ENCODE measurements at regions not wholly inside any gene's neighbourhood (a gene's known extent, or its start where the extent isn't known, plus 50 kb on each side); places are given as distances from the start of the nearest gene placed in this dataset.
"Not testable (repeated sequence)": the region's sequence is repeated elsewhere in the genome, so short reads cannot be mapped to it uniquely, and the experiment has no call there.

DNA sequence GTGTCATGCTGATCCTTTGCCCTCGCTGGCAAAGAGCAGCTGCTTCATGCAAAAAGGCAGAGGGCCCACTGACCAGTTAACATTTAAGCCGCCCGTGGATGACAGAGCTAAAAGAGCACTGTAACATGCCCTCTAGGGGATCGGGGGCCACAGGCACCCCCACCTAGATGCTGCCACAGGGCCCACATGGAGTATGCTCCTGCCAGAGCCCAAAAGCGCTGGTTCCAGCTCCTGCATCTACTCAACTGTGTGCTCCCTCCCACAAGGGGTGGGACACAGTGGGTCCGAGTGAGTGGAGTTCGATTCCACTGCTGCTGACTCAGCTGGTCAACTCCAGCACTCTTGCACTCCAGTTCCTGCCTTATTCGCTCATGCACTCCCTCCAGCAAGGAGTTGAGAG is 199.8 kb upstream of the CNTNAP2 start:
- DNase-seq, result no peak

DNA sequence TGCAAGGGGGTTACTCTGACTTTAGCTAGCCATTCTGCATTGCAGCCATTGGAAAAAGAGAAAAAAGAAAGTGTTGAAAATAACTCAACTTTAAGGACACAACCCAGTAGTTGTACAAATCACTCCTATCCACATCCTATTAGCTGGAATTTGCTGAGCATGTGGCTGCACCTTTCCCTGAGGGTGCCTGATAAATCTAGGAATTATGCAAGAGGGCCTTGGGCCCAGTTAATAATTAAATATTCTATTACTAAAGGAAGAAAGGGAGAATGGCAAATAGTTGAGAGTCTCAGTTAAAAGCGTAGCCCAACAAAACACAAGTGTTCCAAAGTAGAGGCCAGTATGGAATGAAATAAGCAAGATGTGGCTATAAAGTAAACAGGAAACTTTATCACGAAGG is 200.9 kb upstream of the CNTNAP2 start:
- no peak for DNase-seq

DNA sequence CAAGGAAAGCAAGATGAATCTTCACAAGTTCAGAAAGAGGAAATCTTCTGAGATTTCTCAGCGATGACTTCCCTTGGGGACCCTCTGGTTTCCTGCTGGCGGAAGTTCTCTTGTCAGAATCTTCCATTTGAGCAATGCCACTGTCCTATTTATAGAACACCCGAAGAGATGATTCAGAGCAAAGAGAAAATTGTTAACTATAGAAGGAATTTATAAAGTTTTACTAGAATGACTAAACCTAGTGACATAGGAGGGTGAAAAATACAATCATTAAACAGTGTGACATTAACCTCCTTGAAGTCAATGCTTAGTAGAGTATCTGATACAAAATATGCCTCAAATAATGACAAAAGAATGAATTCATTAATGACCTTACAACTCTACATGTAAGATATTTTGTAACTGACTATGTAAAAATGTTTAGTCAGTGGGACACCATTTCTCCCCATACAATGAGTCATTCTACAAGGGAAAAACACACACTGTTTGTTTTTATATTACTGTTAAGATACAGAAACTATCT is 206.5 kb upstream of the CNTNAP2 start:
- DNase-seq, result no peak

DNA sequence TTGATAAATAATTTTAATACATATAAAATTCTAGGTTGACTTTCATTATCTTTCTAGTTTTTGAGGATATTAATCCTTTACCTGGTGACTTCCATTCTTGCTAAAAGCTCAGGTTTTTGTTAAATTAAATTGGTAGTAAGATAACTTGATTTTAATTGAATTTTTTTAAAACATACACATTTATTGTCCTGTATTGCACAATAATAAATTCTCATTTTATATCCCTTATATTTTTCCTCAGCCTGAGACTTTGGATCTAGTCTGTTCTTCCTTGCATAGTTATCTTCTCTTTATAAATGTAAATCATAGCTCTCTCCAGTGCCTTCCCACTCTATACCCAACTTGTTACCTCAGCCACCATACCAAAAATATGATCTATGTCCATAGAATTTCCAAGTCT is 212.9 kb upstream of the CNTNAP2 start:
- DNase-seq, result no peak

DNA sequence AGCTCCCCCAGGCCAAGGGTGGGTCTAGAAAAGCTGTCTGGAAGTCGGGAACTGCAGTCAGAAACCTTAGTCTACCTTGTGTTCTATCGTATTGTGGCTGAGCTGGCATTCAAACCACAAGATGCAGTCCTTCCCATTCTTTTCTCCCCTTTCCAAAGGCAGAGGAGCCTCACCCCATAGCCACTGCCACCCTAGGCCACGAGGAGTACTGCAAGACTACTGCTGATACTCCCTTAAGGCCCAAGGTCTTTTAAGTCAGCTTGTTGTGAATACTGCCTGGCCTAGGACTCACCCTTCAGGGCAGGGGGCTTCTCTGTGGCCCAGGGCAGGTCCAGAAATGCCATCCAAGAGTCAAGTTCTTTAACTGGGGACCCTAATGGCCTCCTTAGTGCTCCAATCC is 214.5 kb upstream of the CNTNAP2 start:
- no peak for DNase-seq

DNA sequence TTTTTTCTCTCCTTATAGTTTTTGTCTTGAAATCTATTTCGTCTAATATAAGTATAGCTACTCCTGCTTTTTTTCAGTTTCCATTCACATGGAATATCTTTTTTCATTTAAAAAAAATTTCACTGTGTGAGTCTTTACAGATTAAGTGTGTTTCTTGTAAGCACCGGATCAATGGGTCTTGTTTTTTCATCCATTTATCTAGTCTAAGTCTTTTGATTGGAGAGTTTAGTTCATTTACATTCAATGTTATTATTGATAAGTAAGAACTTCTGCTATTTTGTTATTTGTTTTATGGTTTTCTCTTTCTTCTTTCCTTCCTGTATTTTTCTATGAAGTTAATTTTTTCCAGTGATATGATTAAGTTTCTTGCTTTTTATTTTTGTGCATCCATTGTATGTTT is 216.7 kb upstream of the CNTNAP2 start:
- no peak for DNase-seq

DNA sequence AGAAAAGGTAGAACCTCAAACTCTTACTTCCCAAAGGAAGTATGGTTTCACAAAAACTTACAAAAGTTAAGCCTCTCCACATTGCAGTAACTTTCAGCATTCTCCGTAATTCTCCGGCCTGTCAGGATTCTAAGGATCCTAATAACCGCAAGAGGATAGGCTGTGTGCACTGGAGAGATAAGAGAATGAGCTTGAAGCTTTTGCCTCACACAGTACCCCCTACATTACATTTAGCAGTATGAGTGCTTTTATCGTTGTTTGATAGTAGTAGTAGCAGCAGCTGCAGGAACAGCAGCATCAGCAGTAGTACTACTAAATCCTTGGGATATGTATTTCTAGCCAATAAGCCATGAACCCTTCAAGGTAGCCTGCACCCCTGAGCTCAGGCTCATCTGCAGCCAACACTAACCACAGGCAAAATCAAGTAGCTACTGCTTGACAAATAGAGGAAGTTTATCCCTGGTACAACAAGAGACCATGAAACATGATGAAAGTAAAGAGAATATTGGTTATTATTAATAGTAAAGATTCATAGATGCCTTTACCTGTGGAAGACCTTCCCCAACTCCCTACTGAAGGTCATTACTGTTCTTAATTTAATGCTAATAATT is 222.6 kb upstream of the CNTNAP2 start:
- no peak for DNase-seq

DNA sequence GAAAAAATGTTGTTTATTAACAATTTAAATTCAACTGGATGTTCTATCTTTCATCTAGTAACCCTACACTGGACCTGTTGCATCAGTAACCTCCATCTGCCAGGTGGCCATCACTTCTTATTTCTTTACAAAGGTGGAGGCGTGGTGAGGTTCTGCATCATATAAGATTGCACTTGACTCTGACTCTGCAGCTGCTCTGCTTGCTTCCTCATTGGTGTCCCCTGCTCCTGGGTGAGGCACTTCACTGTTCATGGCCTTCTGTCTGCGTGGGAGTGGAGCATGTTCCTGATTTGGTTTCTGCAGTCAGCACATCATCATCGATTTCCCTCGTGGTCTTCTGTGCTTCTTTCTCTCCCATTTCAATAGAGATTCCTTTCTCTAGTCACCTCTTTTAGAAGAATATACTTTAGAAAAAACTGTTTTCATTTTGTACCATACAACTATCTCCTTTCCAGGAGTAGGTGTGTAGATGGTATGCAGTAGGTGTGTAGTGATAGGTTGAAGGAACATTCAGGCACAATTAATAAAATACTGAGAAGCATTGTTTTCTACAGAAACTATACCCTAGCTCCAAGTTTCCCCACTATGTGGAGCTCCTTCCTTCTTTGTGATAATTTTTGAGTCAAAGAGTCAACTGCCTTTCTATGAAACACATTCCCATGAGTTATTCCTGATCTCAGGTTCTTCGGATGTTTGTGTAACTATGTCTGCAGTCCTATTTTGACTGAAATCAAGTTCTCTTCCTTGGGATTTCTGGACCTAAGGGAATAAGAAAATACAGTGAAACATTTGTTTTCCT is 231.7 kb upstream of the CNTNAP2 start:
- DNase-seq, result no peak

DNA sequence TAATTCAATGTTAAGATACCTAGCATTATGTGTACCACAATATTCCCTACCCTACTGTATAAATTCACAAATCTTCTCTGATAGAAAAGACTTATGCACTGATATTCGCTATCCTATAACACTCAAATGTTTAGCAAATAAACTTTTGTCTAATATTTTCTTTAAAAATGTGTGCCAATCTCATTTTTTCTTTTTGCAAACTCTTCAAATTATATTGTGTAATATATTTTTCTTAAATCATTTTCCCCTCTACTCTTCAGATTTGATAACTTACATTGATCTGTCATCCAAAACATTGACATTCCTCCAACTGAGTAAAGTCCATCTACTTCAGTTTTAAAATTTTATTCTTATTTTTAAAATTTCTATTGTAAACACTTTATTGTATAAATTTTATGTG is 240.2 kb upstream of the CNTNAP2 start:
- DNase-seq, result no peak

DNA sequence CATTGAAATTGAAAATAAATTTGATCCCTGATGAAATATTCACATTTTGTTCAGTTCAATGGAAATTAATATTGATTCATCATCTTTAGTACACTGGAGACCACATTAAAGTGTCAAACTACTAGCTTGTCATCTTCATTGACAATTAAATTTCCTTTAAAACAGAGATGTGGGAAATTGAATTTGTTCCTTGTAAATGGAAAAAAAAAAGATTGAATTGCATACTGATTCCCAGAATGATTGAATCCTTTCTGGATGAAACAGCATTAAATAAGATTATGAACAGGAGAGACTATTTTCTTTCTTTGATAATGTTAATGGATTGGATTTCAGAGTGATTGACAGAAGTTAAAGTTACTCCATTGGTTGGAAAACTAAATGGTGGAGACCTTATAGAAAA is 241.3 kb upstream of the CNTNAP2 start:
- no peak for DNase-seq

DNA sequence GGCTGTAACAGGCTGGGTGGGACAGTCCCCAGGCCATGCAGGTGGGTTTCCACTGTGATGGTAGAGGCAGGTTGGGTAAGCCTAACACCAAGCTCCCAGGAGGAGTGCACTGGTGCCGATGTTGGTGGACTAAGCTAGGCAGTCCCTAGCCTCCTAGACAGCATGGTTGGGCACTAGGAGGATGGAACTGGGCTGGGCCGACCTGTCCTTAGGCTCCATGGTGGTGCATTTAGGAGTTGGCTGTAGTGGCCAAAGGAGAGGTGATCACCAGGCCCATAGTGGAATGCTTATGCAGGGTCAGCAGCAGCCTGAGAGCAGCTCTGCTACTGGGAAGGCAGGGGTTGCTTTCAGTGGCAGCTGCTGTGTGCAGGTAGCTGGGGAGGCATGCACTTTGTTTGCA is 247.7 kb upstream of the CNTNAP2 start:
- no peak for DNase-seq

DNA sequence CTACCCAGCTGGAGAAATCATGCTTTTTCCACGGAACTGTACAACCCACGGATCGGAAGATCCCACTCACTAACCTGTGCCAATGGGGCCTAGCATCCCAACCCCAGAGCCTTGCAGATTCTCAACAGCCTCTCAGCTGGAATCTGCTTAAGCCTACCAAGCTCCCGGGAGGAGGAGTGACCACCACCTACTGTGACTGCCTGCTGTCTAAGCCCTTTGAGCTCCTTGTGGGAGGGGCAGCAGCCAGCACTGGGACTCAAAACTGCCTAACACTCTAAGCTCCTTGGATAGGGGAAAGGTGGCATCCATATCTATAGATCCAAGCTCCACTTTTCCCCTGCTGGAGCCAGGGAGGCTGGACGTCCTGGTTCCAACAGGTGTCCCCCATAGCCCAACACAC is 254.4 kb upstream of the CNTNAP2 start:
- DNase-seq, result no peak

DNA sequence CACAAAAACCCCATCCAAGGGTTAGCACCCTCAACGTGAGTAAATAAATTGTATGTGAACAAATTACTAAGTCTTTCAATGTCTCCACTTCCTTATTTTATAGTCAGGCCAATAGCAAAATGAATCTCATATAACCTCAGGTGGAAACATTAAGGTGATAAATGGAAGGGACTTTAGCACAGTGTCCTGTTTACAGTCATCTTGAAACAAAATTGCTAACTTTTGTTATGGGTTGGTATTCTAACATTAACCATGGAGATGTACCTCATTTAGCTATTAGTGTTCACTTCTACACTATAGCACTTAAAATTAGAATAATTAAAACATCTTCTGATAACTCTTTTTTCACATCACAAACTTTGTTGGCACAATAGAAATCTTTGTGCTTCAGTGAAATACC is 255.8 kb upstream of the CNTNAP2 start:
- no peak for DNase-seq

DNA sequence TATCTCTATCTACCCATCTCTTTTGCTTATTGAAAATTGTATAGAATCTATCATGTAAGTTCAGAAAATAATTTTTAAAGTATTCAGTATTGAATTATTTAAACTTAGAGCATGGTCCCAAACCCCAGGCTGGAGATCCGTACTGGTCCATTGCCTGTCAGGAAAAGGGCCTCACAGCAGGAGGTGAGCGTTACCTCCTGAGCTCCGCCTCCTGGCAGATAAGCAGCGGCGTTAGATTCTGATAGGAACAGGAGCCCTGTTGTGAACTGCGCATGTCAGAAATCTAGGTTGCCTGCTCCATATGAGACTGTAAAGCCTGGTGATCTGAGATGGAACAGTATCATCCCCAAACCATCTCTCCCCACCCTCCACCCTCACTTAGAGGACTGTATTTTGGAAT is 266.0 kb upstream of the CNTNAP2 start:
- DNase-seq, result no peak

DNA sequence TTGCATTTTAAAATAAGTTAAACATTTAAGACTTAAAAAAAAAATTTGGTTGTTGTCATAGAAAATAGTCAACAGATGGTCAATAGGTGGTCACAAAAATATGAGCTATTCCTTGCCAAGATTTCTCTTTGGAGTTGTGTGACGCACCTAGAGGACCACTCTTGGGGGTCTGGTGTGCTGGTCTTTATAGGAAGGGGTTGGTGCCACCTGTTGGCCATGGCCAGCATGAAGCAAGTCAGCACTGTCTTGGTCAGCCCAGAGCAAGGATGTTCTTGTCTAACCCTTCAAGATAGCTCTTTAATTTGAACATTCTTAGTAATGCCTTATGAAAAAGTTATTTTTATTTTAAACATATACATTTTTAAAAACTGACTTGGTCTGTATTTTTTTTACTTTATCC is 267.9 kb upstream of the CNTNAP2 start:
- DNase-seq, result no peak

DNA sequence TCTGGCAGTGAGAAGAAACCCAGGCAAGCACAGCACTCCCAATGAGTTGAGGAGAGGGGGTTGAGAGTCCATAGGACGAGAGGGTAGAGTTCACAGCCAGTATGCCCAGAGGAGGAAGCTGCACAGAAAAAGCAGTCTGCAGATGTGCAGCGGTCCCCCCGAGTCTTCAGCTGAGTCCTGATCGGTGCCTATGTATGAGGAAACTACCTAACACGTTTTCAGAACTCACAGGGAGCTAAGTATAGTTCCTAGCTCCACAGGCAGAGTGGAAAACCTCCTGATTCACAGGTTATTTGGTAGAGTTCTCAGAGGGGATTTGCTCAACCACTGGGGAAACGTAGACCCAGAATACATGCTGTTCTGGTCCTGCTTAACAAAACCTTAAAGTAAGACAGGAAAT is 271.3 kb upstream of the CNTNAP2 start:
- no peak for DNase-seq

DNA sequence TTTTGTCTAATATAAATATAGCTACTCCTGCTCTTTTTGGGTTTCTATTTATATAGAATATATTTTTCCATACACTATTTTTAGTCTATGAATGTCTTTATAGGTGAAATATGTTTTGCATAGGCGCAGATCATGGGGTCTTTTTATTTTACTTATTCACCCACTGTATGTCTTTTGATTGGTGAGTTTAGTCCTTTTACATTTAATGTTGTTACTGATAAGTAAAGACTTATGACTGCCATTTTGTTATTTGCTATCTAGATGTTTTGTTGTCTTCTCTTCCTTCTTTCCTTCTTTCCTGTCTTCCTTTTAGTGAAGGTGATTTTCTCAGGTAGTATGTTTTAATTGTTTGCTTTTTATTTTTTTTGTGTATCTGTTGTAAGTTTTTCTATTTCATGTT is 276.8 kb upstream of the CNTNAP2 start:
- no peak for DNase-seq

DNA sequence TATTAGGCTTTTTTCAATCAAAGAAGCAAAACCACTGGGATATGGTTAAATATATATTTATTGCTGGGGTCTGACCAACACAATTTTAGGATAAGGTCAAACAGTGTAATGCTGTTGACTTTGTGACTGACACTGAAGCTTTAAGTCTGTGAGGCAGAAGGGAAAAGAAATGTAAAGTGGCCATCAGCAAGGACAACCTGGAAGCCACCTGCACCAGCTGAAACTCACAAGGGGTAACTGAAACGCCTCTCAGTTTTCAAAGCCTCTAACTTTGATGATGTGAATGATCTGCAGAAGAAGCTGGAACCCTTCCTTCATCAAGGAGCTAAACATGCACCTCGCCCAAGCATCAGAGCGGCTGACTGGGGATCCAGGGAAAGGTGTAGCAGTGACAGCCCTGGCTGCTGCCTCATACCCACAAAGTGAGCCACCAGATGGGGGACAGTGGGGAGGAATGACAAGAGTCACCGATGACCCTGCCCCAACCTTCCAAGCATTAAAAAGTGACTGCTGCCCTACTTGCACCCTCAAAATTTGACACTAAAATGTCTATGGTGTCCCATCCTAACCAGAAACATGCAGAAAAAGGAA is 284.9 kb upstream of the CNTNAP2 start:
- no peak for DNase-seq

DNA sequence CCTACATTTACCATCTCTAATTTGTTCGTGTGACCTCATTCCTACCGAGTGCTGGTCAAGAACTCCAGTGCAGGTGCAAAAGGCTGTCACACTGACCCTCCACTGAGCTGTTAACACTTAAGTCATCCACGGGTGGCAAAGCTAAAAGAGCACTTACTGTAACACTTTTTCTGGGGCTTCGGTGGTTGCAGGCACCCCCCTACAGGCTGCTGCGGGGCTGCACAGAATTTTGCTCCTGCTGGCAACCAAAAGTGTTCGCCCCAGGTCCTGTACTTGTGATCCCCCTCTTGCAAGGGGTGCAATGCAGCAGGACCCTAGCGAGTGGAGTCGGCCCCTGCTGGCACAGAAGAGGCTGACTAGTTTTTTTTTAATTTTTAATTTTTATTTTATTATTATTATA is 298.9 kb upstream of the CNTNAP2 start:
- no peak for DNase-seq

DNA sequence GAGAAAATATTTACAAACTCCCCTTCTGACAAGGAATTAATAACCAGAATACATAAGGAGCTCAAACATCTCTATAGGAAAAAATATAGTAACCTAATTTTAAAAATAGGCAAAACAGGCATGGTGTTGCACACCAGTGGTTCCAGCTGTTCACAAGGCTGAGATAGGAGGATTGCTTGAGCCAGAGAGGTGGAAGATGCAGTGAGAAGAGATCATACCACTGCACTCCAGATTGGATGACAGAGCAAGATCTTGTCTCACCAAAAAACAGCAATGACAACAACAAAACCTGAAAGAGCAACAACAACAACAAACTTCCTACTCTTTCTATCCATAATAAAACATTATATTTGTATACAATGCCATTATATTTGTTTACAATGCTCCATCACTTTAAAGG is 304.4 kb upstream of the CNTNAP2 start:
- DNase-seq, result no peak

DNA sequence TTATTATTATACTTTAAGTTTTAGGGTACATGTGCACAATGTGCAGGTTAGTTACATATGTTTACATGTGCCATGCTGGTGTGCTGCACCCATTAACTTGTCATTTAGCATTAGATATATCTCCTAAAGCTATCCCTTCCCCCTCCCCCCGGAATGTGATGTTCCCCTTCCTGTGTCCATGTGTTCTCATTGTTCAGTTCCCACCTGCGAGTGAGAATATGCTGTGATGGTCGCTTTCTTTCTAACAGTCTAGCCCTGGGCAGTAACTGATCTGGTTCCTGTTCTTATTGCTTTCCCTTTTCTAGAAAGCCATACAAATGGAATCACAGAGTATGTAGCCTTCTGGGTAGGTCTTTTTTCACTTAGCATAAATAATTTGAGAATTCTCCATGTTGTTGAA is 311.1 kb upstream of the CNTNAP2 start:
- DNase-seq, result not testable (repeated sequence)

DNA sequence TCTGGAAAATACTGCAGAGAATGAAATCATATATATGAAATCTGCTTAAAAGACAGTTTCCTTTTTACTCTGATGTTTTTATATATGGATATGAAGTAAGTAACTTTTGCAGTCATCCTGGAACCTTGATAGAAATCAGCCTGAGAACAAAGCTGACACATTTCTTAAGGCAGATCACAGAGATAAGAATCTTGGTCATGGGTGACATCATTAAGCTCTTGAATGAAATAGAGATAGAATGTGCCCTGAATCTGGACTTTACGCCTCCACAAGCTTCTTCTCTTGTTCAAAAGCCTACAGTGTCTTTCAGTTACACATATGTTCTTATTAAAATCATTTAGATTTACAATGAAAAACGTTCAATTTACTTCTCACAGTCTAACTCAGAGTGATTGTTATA is 319.1 kb upstream of the CNTNAP2 start:
- DNase-seq, result no peak

DNA sequence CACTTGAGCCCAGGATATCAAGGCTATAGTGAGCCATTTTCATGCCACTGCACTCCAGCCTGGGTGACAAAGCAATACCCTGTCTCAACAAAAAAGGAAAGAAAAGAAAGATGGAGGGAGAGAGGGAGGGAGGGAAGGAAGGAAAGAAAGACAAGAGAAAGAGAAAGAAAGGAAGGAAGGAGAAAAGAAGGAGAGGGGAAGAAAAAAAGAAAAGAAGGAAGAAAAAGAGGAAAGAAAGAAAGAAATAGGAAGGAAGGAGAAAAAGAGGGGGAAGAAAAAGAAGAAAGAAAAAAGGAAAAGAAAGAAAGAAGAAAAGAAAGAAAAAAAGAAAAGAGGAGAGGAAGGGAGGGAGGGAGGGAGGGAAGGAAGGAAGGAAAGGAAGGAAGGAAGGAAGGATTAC is 321.5 kb upstream of the CNTNAP2 start:
- no peak for DNase-seq

All from hematopoietic multipotent progenitor cell treated with erythropoietin and hydrocortisone succinate and interleukin-3 and kit ligand, for 8 days (in vitro differentiated cells).